GM19025 (cell line): ENCODE measurements at regions not wholly inside any gene's neighbourhood (a gene's known extent, or its start where the extent isn't known, plus 50 kb on each side); places are given as distances from the start of the nearest gene placed in this dataset.

Experiments used
- ATAC-seq: cut with Tn5 transposase; IDR thresholded peaks from one replicate; pipeline ENCODE4 v1.9.1; 2021; ENCODE audit warnings: mild to moderate bottlenecking, low read depth, moderate library complexity; ENCODE audit not compliant: unreplicated experiment

- no peak for ATAC-seq
Measured at GRCh38 chr11:131223198-131223991, 147.0 kb upstream of the NTM start.

DNA sequence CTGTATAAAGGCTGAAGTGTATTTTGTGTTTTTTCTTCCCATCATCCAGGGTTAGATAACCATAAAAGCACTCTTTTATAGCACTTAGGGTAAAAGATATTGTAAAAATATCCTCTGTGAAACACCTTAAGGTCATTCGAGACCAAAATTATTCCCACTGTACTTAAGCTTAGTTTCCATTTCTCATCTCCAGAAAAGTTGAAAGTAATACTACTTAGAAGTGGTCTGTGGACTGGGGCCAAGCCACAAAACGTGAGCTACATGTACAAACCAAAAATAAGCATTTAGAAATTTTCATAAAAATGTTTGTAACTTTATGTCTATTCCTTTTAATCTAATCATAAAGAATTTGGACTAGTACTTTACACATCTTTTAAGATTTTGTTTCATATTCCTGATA is 142.0 kb upstream of the NTM start:
- no peak for ATAC-seq

- ATAC-seq: no peak
Measured at GRCh38 chr11:131229221-131229620, 141.2 kb upstream of the NTM start.

DNA sequence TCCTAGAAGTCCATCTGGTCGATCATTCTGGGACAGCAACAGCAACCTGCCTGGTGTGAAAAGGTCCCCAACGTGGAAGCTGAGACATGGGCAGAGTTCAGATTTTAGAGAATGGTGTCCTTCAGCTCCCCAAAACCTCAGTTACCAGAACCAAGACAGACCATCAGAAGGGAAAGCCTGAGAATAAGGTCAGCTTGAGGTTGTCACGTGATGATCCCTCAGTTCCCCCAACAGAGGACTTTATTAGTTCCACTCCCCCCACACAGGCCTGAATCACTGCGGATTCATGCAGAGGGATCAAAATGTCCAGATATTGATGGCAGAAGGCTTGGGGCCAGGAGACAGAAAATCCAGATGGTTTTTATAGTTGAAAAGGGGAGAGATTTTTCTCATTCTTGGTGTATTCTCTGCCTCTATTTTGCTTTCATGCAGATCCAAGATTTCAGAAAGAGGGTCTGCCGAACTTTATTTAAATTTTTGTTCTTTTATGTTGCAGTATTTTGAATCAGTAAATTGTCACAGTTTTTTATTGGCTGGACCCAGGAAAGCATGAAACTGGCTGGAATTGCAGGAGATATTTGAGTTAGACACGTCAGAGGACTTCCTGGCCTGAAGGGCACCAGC is 139.0 kb upstream of the NTM start:
- ATAC-seq: no peak

DNA sequence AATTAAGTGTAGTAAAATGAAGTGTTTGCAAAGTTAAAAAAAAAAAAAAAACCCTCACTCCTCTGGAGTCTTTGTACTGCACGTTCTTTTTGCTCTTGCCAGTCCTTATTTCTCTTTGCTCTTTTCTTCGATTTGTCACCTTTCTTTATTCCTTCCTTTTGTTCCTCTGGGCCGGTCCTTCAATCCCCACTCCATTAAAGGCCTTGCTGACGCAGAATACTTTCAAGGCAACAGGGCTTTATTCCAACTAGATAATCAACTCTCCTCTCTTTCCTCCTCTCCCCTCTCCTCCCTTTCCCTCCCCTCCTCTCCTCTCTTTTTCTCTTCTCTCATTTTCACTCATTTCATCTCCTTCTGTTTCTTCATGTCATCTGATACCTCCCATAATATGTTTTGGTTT is 138.2 kb upstream of the NTM start:
- no peak for ATAC-seq

- ATAC-seq: no peak
Measured at GRCh38 chr11:131234221-131234620, 136.2 kb upstream of the NTM start.

- ATAC-seq: no peak
Measured at GRCh38 chr11:131235328-131236298, 134.8 kb upstream of the NTM start.

DNA sequence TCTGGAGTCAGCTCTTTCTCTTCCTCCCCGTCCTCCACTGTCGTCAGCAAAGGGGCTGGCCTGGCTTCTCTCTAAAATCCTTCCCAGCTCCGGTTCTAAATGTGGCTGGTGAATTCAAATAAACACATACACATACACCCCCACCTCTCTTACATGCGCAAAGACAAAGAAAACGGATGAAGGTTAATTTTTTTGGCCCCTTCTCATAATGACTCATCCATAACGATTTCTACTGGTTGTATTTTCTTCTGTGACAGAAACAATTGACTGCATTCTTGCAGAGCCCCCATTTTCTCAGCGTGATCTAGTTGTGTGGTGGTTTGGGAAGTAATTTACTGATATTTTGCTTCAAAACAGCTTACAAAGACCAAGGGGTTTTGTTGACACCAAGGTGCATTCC is 130.0 kb upstream of the NTM start:
- ATAC-seq: no peak

DNA sequence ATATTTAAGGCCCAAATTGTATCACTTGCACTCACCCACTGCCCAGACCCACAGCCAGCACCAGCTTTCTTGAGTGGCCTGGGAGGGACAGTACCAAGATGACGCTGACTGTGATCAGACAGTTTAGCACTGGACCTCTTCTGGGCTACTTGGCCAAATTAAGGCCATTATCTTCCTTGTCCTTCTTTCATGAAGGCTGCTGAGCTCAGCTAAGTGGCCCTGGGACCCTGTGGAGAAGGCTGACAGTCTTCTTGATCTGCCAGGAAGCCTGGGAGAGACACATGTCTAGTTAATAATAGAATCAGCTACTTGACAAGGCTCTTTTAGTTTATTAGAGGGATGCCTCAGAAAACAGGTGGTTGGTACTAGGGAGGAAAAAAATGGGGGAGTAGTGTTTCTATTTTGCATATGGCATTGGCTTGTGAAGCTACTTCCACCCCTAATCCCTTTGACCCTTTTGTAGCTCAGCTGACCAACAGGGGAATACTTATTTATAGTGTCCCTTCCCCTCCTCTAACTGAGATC is 127.9 kb upstream of the NTM start:
- ATAC-seq: no peak

DNA sequence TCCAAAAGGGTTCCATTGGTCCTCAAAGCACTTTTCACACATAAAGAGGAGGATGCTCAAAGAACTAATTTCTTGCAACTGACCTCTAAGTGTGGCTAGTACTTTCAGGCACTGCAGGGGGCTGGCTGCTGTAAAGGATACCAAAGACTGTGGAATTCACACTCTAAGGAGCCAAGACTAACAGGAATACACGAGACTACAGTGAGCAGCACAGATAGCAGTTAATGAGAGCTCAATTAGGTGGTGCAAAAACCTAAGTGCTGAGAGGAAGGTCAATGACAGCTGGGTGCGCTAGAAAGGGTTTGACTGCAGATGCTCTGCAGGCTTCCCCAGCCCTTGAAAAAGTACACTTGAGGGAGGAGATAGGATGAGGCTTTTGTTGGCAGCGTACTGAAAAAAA is 124.3 kb upstream of the NTM start:
- ATAC-seq: no peak

DNA sequence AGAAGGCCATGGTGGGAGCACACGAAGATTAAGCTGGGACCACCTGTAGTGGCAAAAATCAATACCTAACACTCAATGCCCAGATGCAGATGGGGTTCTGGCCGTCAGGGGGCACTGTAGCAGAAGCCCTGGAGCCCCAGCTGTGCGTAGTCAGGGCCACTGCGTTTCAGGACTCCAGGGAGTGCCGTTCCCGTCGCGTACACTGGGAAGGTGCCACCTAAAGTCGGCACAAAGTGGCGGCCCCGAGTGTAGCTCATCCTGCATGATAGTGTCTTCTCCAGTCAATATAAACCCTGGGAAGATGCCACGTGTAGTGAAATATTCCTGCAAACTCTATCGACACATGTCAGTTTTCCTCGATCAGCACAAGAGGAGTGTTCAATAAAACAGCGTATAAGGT is 123.8 kb upstream of the NTM start:
- ATAC-seq: no peak

- no peak for ATAC-seq
Measured at GRCh38 chr11:131248588-131248987, 121.8 kb upstream of the NTM start.

- no peak for ATAC-seq
Measured at GRCh38 chr11:131253142-131253655, 117.2 kb upstream of the NTM start.

- no peak for ATAC-seq
Measured at GRCh38 chr11:131253656-131254151, 116.7 kb upstream of the NTM start.

- no peak for ATAC-seq
Measured at GRCh38 chr11:131254254-131254653, 116.2 kb upstream of the NTM start.

DNA sequence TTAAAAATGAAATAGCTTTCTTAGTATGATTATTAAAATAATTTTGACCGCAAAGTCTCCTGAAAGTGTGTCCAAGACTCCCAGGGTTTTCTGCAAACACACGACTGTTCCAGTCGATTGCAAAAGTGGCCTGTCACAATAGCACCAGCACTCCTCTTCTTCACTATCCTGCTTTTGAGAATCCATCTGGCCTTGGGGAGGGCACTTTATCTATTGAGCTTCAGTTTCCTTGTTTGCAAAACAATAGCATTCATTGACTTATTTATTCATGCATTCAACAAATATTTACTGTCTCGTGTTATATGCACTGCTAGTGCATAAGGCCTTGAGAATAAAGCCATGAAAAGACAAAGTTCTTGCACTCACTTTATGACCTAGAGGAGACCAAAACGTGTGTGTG is 96.2 kb upstream of the NTM start:
- ATAC-seq: no peak

DNA sequence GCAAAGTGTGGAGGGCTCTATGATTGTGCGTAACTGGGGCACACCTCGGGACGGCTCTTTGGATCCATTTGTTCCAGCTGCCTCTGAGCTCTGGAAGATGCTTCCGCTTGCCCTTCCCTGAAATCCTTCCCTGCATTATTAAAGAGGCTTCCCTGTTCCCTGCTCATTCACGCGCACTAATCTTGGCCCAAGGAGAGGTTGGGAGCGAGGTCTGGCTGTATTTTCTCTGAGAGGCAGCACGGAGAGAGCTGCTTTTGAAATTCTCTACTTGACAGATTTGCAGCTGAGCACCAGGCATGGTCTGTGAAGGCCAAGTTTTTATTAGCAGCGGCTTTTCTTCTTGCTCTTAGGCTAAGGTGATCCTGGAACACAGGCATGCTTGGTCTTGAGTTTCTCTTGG is 94.8 kb upstream of the NTM start:
- no peak for ATAC-seq

- no peak for ATAC-seq
Measured at GRCh38 chr11:131278472-131278871, 91.9 kb upstream of the NTM start.

- no peak for ATAC-seq
Measured at GRCh38 chr11:131279654-131280384, 90.6 kb upstream of the NTM start.

GRCh38 chr11:131281316-131281715 is 89.1 kb upstream of the NTM start:
- no peak for ATAC-seq
